PC-3 (cell line): ENCODE measurements at regions not wholly inside any gene's neighbourhood (a gene's known extent, or its start where the extent isn't known, plus 50 kb on each side); places are given as distances from the start of the nearest gene placed in this dataset.

Experiments
- ATAC-seq: fragments of 200-7000 bp; cut with Tn5 transposase; 2 replicates; pipeline ENCODE4 v1.9.1; 2020; ENCODE audit warnings: mild to moderate bottlenecking, moderate library complexity
- BruUV-seq: library from RNA; stranded (reverse); fragments of 400-500 nt; replicated peaks from 2 replicates; lab custom pipeline; 2021; lab: Mats Ljungman, UMichigan
- CTCF ChIA-PET: fragments of 300-600 bp; sonication (Branson Sonifier 250); formaldehyde crosslinking; loops from one replicate; lab custom pipeline; 2022; ENCODE audit warnings: antibody characterized with exemption; lab: Charles Lee
- POLR2A ChIA-PET: fragments of 300-600 bp; sonication (Branson Sonifier 250); formaldehyde crosslinking; loops from one replicate; lab custom pipeline; 2022; ENCODE audit warnings: antibody characterized with exemption; ENCODE audit not compliant: unreplicated experiment; lab: Charles Lee
- DNase-seq: peaks from one replicate; pipeline ENCODE4 v3.0.0-alpha.2; 2015
- H2AFZ ChIP-seq: fragments of 300-600 bp; sonication (generic); 2 replicates; pipeline ENCODE4 v1.6.0; 2016; ENCODE audit warnings: antibody characterized with exemption, low read length
- H3F3A ChIP-seq: fragments of 300-600 bp; sonication (generic); one replicate; pipeline ENCODE4 v1.6.0; 2017; ENCODE audit warnings: antibody characterized with exemption, low read length, control low read depth, mild to moderate bottlenecking; ENCODE audit not compliant: unreplicated experiment
- H3K27ac ChIP-seq: fragments of 300-600 bp; sonication (generic); 2 replicates; pipeline ENCODE4 v1.5.1; 2016; ENCODE audit warnings: mild to moderate bottlenecking, low read length
- H3K27me3 ChIP-seq: fragments of 300-600 bp; sonication (generic); 2 replicates; pipeline ENCODE4 v1.6.1; 2016; ENCODE audit warnings: low read length, mixed read lengths
- H3K36me3 ChIP-seq: fragments of 300-600 bp; sonication (generic); 2 replicates; pipeline ENCODE4 v1.6.1; 2016; ENCODE audit warnings: low read depth, mixed run types, low read length, mixed read lengths
- H3K4me1 ChIP-seq: fragments of 300-600 bp; sonication (generic); 2 replicates; pipeline ENCODE4 v1.5.1; 2016; ENCODE audit warnings: low read length; ENCODE audit not compliant: insufficient read depth
- H3K4me2 ChIP-seq: fragments of 300-600 bp; sonication (generic); 2 replicates; pipeline ENCODE4 v1.6.0; 2016; ENCODE audit warnings: low read length
- H3K4me3 ChIP-seq: fragments of 300-600 bp; sonication (generic); 2 replicates; pipeline ENCODE4 v1.5.1; 2016; ENCODE audit warnings: mild to moderate bottlenecking, low read length, mixed read lengths
- H3K79me2 ChIP-seq: fragments of 300-600 bp; sonication (generic); 2 replicates; pipeline ENCODE4 v1.6.1; 2017; ENCODE audit warnings: low read length, mixed read lengths
- H3K9ac ChIP-seq: fragments of 300-600 bp; sonication (generic); 2 replicates; pipeline ENCODE4 v1.6.0; 2016; ENCODE audit warnings: mild to moderate bottlenecking, low read length
- H3K9me2 ChIP-seq: fragments of 300-600 bp; sonication (generic); replicated peaks from 2 replicates; pipeline ENCODE4 v1.6.1; 2016; ENCODE audit warnings: mixed run types, low read length, mixed read lengths
- H3K9me3 ChIP-seq: fragments of 300-600 bp; sonication (generic); 2 replicates; pipeline ENCODE4 v1.6.1; 2016; ENCODE audit warnings: low read length, mixed read lengths
- H4K20me1 ChIP-seq: fragments of 300-600 bp; sonication (generic); 2 replicates; pipeline ENCODE4 v1.6.1; 2016; ENCODE audit warnings: low read length, mixed read lengths
- EZH2 ChIP-seq: fragments of 300-600 bp; sonication (generic); IDR thresholded peaks from one replicate; pipeline ENCODE4 v1.6.1; 2017; ENCODE audit warnings: antibody characterized with exemption, mild to moderate bottlenecking, low read length; ENCODE audit not compliant: unreplicated experiment
- EZH2phosphoT487 ChIP-seq: fragments of 300-600 bp; sonication (generic); IDR thresholded peaks from 2 replicates; pipeline ENCODE4 v1.6.1; 2018; ENCODE audit warnings: mild to moderate bottlenecking, antibody characterized with exemption, low read length, borderline replicate concordance
- intact Hi-C: fragments of 100-400 bp; cut with micrococcal nuclease; formaldehyde crosslinking; loops from 2 replicates; pipeline ENCODE4 v1.9.0; 2023
- TF ChIP-seq, protein P1 (sequence below): fragments of 300-600 bp; sonication (generic); conservative IDR thresholded peaks from 2 replicates; pipeline ENCODE4 v1.5.1; 2017; ENCODE audit warnings: antibody characterized with exemption, low read depth, mild to moderate bottlenecking, low read length

DNA sequence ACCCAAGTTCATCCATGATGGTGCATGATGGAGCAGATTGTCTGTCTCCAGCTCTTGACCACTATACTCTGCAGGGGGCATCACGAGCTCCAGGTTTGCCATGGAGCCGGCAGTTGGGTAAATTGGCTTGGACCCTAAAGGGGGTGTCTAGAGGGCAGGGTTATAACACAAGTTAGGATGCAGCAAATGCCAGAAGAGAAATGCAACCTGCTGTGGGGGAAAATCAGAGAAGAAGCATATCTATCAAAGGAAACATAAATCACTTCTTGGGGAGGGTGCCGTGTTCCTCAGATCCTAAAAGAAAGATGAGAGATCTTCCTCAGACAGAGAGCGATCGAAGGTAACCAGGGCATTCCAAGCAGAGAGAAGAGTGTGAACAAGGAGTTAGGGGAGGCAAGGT is 334.9 kb downstream of the C12orf75 start:
- Histone ChIP-seq H3K36me3 (no peaks in the 10 kb centered on the region), H3K9me3 (no peaks in the 10 kb centered on the region), H3K4me1 (no peaks in the 10 kb centered on the region), H3F3A (no peaks in the 10 kb centered on the region), H3K27ac (no peak overlapping the region), H3K9me2 (no peaks in the 10 kb centered on the region), H3K27me3 (peaks cover 14% of the 10 kb centered on the region; the same call in 1 of the 2 replicates), H3K79me2 (no peaks in the 10 kb centered on the region), H3K9ac (no peak overlapping the region), H4K20me1 (no peaks in the 10 kb centered on the region), H3K4me3 (no peak overlapping the region), H2AFZ (no peak overlapping the region), H3K4me2 (no peak overlapping the region)
- no peak for DNase-seq
- ATAC-seq = no peak
- intact Hi-C loops = no loop called here
- BruUV-seq = no TSS peak
- CTCF ChIA-PET = no interaction called here
- POLR2A ChIA-PET = no interaction called here
- TF ChIP-seq EZH2phosphoT487 = no peak

DNA sequence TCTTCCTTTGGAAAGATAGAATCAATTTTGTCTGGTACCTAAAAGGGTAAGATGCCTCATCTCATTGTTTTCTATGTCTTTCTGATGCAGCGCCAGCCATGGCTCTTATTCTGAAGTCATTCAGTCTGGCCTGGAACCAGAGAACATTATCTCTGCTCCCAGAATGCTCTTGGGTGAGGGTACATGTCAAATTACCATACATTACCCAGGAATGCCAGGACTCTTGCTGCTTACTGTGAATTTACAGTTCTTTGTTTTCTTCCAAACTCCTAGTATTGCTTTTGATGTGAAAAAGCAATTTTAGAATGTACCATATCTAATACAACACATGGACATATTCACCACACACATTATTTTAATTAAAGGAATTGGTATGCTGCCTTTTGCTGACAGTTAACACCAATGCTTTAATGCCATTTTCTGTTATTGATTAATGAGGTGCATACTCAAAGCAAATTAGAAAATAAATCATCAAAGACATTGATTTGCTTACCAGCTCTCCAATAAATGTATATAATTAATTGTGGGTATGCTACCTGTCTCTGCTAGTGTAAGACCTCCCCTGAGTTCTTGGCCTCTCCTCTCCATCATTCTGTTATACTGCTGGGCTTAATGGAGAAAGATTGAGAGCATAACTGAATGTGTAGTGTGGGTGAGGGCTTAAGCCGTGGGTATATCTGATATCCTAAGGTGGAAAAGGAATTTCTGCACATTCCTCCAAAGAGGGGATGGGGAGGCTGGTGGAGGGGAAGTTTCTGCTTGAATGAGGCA is 337.7 kb downstream of the C12orf75 start:
- Histone ChIP-seq H3K9me3 (no peaks in the 10 kb centered on the region), H3K79me2 (no peaks in the 10 kb centered on the region), H3K4me3 (no peak overlapping the region), H3K4me1 (no peaks in the 10 kb centered on the region), H4K20me1 (no peaks in the 10 kb centered on the region), H3K4me2 (no peak overlapping the region), H2AFZ (no peak overlapping the region), H3K27me3 (0 out of 2 replicates have a peak, but pooled peaks cover 3% of the 10 kb centered on the region), H3K9ac (no peak overlapping the region), H3F3A (no peaks in the 10 kb centered on the region), H3K9me2 (no peaks in the 10 kb centered on the region), H3K36me3 (no peaks in the 10 kb centered on the region), H3K27ac (no peak overlapping the region)
- no TSS peak for BruUV-seq
- TF ChIP-seq, protein P1, sequence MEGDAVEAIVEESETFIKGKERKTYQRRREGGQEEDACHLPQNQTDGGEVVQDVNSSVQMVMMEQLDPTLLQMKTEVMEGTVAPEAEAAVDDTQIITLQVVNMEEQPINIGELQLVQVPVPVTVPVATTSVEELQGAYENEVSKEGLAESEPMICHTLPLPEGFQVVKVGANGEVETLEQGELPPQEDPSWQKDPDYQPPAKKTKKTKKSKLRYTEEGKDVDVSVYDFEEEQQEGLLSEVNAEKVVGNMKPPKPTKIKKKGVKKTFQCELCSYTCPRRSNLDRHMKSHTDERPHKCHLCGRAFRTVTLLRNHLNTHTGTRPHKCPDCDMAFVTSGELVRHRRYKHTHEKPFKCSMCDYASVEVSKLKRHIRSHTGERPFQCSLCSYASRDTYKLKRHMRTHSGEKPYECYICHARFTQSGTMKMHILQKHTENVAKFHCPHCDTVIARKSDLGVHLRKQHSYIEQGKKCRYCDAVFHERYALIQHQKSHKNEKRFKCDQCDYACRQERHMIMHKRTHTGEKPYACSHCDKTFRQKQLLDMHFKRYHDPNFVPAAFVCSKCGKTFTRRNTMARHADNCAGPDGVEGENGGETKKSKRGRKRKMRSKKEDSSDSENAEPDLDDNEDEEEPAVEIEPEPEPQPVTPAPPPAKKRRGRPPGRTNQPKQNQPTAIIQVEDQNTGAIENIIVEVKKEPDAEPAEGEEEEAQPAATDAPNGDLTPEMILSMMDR = no peak
- TF ChIP-seq EZH2phosphoT487 = no peak
- no peak for TF ChIP-seq EZH2
- ChIA-PET POLR2A (no interaction called here), CTCF (no interaction called here)
- DNase-seq = no peak
- no peak for ATAC-seq
- intact Hi-C loops = no loop called here

DNA sequence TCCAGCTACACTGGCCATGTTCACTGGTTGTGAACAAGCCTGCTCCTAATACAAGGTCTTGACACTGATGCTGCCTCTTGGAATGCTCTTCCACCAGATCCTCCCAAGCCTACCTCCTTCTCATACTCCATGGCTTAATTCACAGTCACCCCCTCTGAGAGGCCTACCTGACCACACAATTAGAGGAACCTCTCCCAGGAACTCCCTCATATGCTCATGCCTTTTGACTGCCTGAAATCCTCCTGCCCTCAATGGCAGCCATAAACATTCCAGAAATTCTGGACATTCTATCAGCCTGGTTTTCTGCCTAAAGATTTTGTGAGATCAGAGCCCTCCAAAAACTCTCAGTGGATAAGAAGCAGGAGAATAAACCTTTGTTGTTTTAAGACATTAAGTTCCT is 340.2 kb downstream of the C12orf75 start:
- no peaks in the 10 kb centered on the region for H3K36me3 ChIP-seq
- H4K20me1 ChIP-seq = no peaks in the 10 kb centered on the region
- H3K9ac ChIP-seq = no peak overlapping the region
- TF ChIP-seq, protein P1 = no peak
- TF ChIP-seq EZH2 (no peak), EZH2phosphoT487 (no peak)
- no peaks in the 10 kb centered on the region for H3F3A ChIP-seq
- H3K4me1 ChIP-seq = no peaks in the 10 kb centered on the region
- DNase-seq (no peak), ATAC-seq (no peak)
- no peak overlapping the region for H3K4me3 ChIP-seq
- H3K27ac ChIP-seq = no peak overlapping the region
- no peak overlapping the region for H3K4me2 ChIP-seq
- no peaks in the 10 kb centered on the region for H3K79me2 ChIP-seq
- H3K9me3 ChIP-seq = no peaks in the 10 kb centered on the region
- BruUV-seq = no TSS peak
- 0 out of 2 replicates have a peak, but pooled peaks cover under 1% of the 10 kb centered on the region for H3K27me3 ChIP-seq
- no peak overlapping the region for H2AFZ ChIP-seq
- POLR2A ChIA-PET = no interaction called here
- CTCF ChIA-PET = no interaction called here
- H3K9me2 ChIP-seq = no peaks in the 10 kb centered on the region
- intact Hi-C loops = no loop called here
